Gastrocnemius medialis (tissue), 4 donors: ENCODE measurements at regions not wholly inside any gene's neighbourhood (a gene's known extent, or its start where the extent isn't known, plus 50 kb on each side); places are given as distances from the start of the nearest gene placed in this dataset.
"Not testable (repeated sequence)": the region's sequence is repeated elsewhere in the genome, so short reads cannot be mapped to it uniquely, and the experiment has no call there.

Source experiments
- ATAC-seq, 2 donors: fragments of 150-250 bp; one replicate each; pipeline ENCODE4 v1.9.1; 2016
- DNase-seq, 2 donors: peaks; one replicate each; pipeline ENCODE4 v3.0.0-alpha.2; 2019
- H3K27ac ChIP-seq, 4 donors: fragments of 200-600 bp; sonication (generic); 1 replicate in 1 of 4; 2 replicates in 3 of 4; pipeline ENCODE4 v1.5.1; 2016 to 2018; ENCODE audit warnings: mild to moderate bottlenecking in 2 of 4, moderate library complexity in 1 of 4
- H3K27me3 ChIP-seq, 3 donors: fragments of 200-600 bp; sonication (generic) in 2 of 3; 1 replicate in 1 of 3; 2 replicates in 2 of 3; pipeline versions ENCODE4 v1.5.1 to v1.6.0; 2016 to 2019; ENCODE audit warnings: mild to moderate bottlenecking in 1 of 3, moderate library complexity in 1 of 3
- H3K36me3 ChIP-seq, 2 donors: fragments of 200-600 bp; sonication (generic) in 1 of 2; one replicate each; pipeline ENCODE4 v1.5.1; 2017 to 2018
- H3K4me1 ChIP-seq, 2 donors: fragments of 200-600 bp; sonication (generic) in 1 of 2; one replicate each; pipeline ENCODE4 v1.5.1; 2016 to 2017; ENCODE audit warnings: mild to moderate bottlenecking in 2 of 2
- H3K4me3 ChIP-seq, 4 donors: fragments of 200-600 bp; sonication (generic) in 3 of 4; 1 replicate in 1 of 4; 2 replicates in 3 of 4; pipeline ENCODE4 v1.5.1; 2016 to 2019; ENCODE audit warnings: mild to moderate bottlenecking in 2 of 4
- H3K9me3 ChIP-seq, 3 donors: fragments of 200-600 bp; sonication (generic) in 2 of 3; 1 replicate in 1 of 3; 2 replicates in 2 of 3; pipeline ENCODE4 v1.5.1; 2016 to 2019
- POLR2A ChIP-seq, 2 donors: fragments of 450-650 bp; IDR thresholded peaks; one replicate each; pipeline ENCODE4 v1.6.1; 2017; ENCODE audit warnings: antibody characterized with exemption in 2 of 2, mild to moderate bottlenecking in 2 of 2, moderate library complexity in 2 of 2
- in situ Hi-C, 4 donors: fragments of 200-750 bp; cut with MboI; loops; one replicate each; pipeline versions ENCODE4 v1.15.0 to v1.8.0; 2017; ENCODE audit warnings: low sequenced_read_pairs in 4 of 4
- intact Hi-C: fragments of 100-400 bp; cut with DNase I; formaldehyde crosslinking; loops from one replicate; pipeline ENCODE4 v1.15.1; 2023; ENCODE audit warnings: low total_unique reads
- TF ChIP-seq, protein P1 (sequence below), 5 experiments: fragments of 450-650 bp in 3 of 5; fragments of 200-600 bp in 2 of 5; sonication (generic) in 2 of 5; IDR thresholded peaks in 4 of 5; conservative IDR thresholded peaks in 1 of 5; 1 replicate in 4 of 5; 2 replicates in 1 of 5; pipeline ENCODE4 v1.5.1; 2016 to 2019; ENCODE audit warnings: antibody characterized with exemption in 5 of 5, mild to moderate bottlenecking in 3 of 5, moderate library complexity in 3 of 5

- H3K9me3 ChIP-seq: no peaks in the 10 kb centered on the region
- TF ChIP-seq, protein P1, sequence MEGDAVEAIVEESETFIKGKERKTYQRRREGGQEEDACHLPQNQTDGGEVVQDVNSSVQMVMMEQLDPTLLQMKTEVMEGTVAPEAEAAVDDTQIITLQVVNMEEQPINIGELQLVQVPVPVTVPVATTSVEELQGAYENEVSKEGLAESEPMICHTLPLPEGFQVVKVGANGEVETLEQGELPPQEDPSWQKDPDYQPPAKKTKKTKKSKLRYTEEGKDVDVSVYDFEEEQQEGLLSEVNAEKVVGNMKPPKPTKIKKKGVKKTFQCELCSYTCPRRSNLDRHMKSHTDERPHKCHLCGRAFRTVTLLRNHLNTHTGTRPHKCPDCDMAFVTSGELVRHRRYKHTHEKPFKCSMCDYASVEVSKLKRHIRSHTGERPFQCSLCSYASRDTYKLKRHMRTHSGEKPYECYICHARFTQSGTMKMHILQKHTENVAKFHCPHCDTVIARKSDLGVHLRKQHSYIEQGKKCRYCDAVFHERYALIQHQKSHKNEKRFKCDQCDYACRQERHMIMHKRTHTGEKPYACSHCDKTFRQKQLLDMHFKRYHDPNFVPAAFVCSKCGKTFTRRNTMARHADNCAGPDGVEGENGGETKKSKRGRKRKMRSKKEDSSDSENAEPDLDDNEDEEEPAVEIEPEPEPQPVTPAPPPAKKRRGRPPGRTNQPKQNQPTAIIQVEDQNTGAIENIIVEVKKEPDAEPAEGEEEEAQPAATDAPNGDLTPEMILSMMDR (IDR thresholded peaks at IDR 0.05 in 4 of 5, conservative IDR thresholded peaks at IDR 0.05 in 1 of 5): no peak
- no peak for TF ChIP-seq POLR2A (IDR thresholded peaks at IDR 0.05)
- DNase-seq (no peak), ATAC-seq (no peak)
- H3K4me3 ChIP-seq: no peak overlapping the region
- H3K27me3 ChIP-seq: no peaks in the 10 kb centered on the region
- intact Hi-C loops: no loop called here
- H3K4me1 ChIP-seq: peaks cover 59 to 60% of the 10 kb centered on the region in 2 donors
- H3K27ac ChIP-seq: peak overlapping the region; percentile 36 to 93 (median 86)
- no peaks in the 10 kb centered on the region for H3K36me3 ChIP-seq
- in situ Hi-C loops: no loop called here
Measured at GRCh38 chr6:56789342-56789741, 146.7 kb upstream of the DST start.

DNA sequence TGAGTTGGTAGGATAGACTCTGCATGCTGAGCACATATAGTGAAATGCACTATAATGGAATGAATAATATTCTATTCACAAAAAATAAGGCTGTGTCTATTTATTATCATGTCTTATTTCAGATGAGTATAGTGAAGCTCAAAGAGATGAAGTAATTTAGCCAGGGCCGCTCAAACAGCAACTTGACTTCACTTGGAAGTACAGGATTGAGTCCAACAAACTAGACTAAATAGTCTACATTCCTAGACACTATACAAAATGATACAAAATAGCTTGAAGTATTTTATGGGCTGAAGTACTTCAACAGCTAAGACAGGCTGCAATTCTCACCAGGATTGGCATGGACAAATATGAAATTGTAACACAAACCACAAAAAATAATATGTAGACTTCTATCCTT is 144.5 kb upstream of the DST start:
- Histone ChIP-seq H3K4me1 (peaks cover 38 to 41% of the 10 kb centered on the region in 2 donors), H3K4me3 (no peak overlapping the region), H3K9me3 (no peaks in the 10 kb centered on the region), H3K27ac (peak overlapping the region in 1 of 4 donors; percentile 28), H3K27me3 (no peaks in the 10 kb centered on the region), H3K36me3 (no peaks in the 10 kb centered on the region)
- intact Hi-C loops: no loop called here
- TF ChIP-seq, protein P1 (IDR thresholded peaks at IDR 0.05 in 4 of 5, conservative IDR thresholded peaks at IDR 0.05 in 1 of 5): no peak
- TF ChIP-seq POLR2A (IDR thresholded peaks at IDR 0.05): no peak
- ATAC-seq: no peak
- in situ Hi-C loops: no loop called here
- no peak for DNase-seq

DNA sequence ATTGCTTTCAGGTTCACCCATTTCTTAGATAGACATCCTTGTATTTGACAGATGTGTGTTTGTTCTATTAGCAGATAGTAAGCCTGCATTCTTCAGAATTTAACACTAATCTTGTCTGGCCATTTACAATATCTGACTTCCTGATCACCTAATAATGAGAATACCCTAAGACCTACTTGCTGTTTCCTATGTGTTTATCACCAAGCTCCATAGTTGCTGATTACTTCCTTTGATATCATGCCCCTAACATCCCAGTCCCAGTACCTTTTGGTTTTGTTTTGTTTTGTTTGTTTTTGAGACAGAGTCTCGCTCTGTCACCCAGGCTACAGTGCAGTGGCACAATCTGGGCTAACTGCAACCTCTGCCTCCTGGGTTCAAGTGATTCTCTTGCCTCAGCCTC is 143.6 kb upstream of the DST start:
- no peak for TF ChIP-seq POLR2A (IDR thresholded peaks at IDR 0.05)
- TF ChIP-seq, protein P1 (IDR thresholded peaks at IDR 0.05 in 4 of 5, conservative IDR thresholded peaks at IDR 0.05 in 1 of 5): no peak
- Histone ChIP-seq H3K4me3 (no peak overlapping the region), H3K9me3 (no peaks in the 10 kb centered on the region), H3K4me1 (peaks cover 34 to 35% of the 10 kb centered on the region in 2 donors), H3K36me3 (no peaks in the 10 kb centered on the region), H3K27ac (no peak overlapping the region), H3K27me3 (no peaks in the 10 kb centered on the region)
- in situ Hi-C loops (no loop called here), intact Hi-C loops (no loop called here)
- no peak for DNase-seq
- no peak for ATAC-seq

- in situ Hi-C loops, intact Hi-C loops, DNase-seq, H3K4me3 ChIP-seq, H3K27ac ChIP-seq, ATAC-seq, H3K27me3 ChIP-seq, H3K9me3 ChIP-seq, H3K36me3 ChIP-seq: not testable (repeated sequence)
- H3K4me1 ChIP-seq: peaks cover 28 to 29% of the 10 kb centered on the region in 2 donors
Measured at GRCh38 chr6:56785536-56785935, 142.8 kb upstream of the DST start.

- H3K4me3 ChIP-seq, in situ Hi-C loops, ATAC-seq, H3K27me3 ChIP-seq, intact Hi-C loops, H3K27ac ChIP-seq, DNase-seq, H3K9me3 ChIP-seq, H3K36me3 ChIP-seq: not testable (repeated sequence)
- peaks cover 0 to 25% of the 10 kb centered on the region in 2 donors for H3K4me1 ChIP-seq
Measured at GRCh38 chr6:56780109-56780508, 137.4 kb upstream of the DST start.

DNA sequence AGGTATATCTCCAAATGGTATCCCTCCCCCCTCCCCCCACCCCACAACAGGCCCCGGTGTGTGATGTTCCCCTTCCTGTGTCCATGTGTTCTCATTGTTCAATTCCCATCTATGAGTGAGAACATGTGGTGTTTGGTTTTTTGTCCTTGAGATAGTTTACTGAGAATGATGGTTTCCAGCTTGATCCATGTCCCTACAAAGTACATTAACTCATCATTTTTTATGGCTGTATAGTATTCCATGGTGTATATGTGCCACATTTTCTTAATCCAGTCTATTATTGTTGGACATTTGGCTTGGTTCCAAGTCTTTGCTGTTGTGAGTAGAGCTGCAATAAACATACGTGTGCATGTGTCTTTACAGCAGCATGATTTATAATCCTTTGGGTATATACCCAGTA is 135.8 kb upstream of the DST start:
- in situ Hi-C loops, H3K36me3 ChIP-seq, DNase-seq, ATAC-seq, H3K27me3 ChIP-seq, H3K4me3 ChIP-seq, H3K9me3 ChIP-seq, intact Hi-C loops: not testable (repeated sequence)
- Histone ChIP-seq H3K27ac (peak overlapping the region in 1 of 4 donors; percentile 86), H3K4me1 (peaks cover 0 to 27% of the 10 kb centered on the region in 2 donors)
